Fibroblast of skin of abdomen (primary cell): ENCODE measurements at regions not wholly inside any gene's neighbourhood (a gene's known extent, or its start where the extent isn't known, plus 50 kb on each side); places are given as distances from the start of the nearest gene placed in this dataset.

Experiments
- DNase-seq: peaks from one replicate; pipeline ENCODE4 v3.0.0-alpha.2; 2013

GRCh38 chr3:194805546-194805945, 119.9 kb downstream of the FAM43A start:
- DNase-seq = no peak

DNA sequence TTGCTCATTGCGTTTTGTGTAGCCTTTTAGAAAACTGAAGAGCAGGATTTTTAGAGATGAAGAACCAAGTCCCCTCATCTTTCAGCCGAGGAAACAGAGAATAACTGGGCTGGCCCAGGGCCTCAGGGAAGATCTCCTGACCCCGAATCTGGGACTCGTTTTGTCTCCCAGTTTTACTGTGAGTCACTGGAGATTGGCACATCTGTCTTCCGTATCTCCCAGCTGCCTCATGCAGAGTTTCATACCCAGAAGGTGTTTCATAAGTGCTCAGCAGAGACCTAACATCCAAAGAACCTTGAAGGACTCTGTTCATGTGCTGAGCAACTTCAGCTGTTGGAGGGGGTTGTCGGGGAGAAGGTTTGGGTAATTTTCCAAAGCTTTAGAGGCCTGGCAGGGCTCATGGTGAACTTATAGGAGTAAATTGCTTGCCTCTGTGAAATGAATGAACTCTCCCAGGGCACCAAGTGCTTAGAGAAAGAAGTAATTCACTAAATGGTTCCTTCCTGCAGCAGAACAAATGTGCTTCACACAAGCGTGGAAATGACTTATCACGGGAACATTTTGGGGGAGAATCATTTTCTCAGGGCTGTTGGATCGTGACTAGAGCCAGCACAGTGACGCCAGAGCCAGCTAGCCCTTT, 121.4 kb downstream of the FAM43A start:
- DNase-seq = peak; percentile 28

DNA sequence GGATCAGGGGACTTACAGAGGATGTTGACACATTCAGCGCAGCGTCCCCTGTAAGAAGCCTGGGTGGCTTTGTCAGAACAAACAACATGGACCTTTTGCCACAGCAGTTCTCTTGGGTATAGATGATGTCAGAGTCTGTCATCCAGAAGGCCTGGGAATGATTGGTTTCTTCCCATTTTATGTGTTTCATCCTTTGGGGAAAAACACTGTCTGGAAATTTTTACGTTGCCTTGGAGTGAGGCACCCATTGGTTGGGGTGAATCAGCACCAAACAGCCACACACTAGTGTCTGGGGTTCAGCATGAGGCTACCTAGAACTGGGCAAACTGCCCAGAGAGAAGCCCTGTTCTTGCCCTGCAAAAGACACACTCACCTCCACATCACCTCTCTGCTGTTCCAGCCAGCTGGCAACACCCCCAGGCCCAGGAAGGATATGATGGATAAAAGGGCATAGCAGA, 123.0 kb downstream of the FAM43A start:
- DNase-seq = peak; percentile 40

GRCh38 chr3:194809382-194809781, 123.7 kb downstream of the FAM43A start:
- no peak for DNase-seq

DNA sequence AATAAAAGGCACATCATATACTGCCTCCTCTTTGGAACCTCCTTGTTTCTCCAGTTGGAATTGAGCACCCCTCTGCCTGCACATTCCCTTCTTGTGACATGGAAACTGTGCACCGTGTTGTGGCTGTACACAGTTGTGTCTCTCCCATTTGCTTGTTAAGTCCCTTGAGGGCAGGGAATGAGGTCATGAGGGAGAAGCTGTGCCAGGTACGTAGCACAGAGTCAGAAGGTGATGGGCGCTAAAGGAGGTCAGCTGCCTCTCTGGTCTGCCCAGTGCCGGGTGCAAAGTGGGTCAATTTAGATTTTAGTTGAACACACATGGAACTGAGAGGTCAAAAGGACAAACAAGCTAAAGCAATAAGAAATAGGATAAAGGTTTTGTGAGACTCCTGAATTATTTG, 124.4 kb downstream of the FAM43A start:
- no peak for DNase-seq

DNA sequence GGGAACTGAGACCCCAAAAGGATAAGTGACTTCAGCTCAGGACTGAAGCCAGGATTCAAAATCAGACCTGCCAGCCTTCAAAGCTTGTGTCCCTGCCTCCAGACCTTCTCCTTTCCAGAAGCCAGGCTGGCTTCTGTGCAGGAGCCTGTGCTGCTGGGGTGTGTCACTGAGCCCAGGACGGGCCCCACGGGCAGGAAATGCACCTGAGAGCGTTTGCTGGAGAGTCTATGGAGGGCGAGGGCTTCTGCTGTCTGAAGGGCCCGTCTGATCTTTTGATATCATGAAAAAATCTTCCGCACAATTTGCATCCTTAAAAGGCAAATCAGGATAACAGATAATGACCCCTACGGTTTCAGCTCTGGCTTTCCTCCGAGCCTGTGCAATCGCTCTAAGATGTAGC, 125.4 kb downstream of the FAM43A start:
- DNase-seq = no peak

GRCh38 chr3:194812176-194812575, 126.5 kb downstream of the FAM43A start:
- DNase-seq = no peak

DNA sequence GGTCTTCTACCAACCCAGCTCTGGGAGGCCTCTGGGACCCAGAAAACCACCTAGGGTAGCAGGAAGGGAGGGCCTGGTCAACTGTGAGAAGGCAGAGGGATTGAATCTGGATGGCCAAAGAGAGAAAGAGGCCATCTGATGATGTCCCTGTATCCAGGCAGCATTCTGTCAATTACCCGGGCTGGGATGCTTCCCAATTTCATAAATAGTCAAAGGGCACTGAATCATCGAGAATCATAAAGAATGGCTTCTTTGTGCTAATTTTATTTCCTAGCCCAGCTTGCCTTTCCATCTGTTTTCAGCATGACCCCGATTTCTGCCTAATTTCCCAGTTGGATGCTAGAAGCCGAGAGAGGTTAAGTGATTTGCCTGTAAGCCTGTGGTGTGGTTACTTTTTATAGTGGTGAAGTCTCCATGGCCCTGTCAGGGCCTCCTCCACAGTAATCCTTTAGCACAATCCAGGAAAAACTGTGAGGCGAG, 129.2 kb downstream of the FAM43A start:
- no peak for DNase-seq

DNA sequence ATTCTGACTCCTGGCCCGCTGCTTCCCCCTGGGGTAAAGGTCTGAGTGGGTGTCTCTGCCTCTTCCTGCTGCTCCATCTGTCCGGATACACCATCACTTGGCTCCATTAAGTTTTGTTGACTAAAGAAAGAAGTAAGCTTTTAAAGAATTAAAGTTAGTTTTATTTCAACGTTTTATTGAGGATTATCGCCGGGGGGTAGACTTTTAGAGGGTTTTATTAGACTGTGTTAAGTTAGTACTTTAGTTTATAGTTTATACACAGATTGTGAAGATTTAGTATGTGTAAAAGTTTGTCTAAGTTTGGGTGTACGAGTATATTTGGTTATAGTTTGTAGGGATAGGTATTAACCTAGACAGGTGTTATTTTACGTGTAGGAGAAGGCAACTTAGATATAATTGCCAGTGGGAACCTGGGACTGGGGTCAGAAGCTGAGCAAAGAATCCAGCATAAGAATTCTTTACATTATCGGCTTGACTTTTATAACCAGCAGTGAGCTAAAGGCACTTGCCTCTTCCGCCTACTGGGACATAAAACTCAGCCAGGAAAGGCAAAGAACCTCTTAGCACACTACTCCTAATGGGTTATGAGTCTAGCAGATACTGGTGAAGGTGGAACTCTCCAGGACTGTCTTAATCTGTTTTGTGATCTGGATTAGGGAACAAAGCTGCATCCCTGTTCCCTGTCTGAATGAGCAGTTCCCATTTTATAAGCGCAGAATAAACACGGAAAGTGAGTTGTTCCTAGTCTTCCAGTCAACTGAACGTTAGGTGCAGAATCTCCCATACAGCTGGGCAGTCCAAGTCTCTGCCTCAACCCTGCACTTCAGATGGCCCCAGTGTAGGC, 131.3 kb downstream of the FAM43A start:
- DNase-seq = no peak

DNA sequence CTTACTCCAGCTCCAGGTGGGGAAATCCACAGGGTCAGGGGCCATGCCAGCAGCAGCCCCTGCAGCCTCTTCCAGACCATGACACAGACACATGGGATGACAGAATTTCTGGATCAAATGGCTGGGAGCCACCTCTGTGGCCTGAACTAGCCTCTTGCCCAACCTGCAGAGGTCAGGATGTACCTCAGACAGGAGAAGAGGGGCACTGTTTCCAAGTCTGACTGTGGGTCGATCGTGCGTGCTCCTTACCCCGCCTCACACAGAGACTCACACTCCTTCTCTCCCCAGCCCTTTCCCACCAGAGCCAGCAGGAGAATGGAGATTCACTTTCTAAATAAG, 131.9 kb downstream of the FAM43A start:
- no peak for DNase-seq

GRCh38 chr3:194817936-194818335, 132.3 kb downstream of the FAM43A start:
- no peak for DNase-seq

DNA sequence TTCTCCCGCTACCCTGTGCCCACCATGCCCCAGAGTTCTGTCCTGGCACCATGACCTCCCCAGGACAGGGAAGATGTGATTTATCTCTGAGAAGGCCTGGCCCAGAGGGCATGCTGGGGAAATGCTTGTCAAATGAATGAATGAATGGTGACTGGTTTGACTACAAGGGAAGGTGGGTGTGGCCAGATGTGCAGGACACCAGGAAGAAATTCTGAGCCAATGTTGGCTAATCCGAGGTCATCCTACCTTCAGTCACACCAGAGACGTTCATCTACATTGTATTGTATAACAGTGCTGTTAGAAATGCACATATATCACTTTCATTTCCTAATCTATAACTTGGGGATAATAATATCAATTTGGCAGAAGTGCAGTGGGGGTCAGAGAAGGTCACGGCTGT, 138.4 kb downstream of the FAM43A start:
- no peak for DNase-seq

- DNase-seq = peak; percentile 62
These were observed 139.0 kb downstream of the FAM43A start for GRCh38 chr3:194824701-194825111.

DNA sequence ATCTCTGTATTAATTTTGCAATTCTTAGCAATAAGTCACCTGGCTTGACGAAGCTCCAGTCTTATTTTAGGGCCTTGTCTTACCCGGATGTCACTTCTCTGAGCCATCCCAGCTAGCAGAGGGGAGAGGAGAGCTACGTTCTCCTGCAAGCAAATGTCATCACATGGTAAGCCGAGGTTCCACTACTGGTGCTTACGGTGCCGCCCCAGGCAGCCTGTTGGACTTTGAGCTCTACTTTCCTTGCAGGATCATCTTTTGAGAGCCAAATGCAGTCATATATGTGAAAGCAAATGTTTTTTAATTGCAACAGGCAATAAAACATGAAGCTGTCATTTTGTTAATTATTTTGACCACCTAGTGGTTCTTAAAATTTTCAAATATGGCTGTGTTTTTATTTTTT, 140.9 kb downstream of the FAM43A start:
- no peak for DNase-seq

- DNase-seq = no peak
These were observed 141.8 kb downstream of the FAM43A start for GRCh38 chr3:194827486-194827885.

DNA sequence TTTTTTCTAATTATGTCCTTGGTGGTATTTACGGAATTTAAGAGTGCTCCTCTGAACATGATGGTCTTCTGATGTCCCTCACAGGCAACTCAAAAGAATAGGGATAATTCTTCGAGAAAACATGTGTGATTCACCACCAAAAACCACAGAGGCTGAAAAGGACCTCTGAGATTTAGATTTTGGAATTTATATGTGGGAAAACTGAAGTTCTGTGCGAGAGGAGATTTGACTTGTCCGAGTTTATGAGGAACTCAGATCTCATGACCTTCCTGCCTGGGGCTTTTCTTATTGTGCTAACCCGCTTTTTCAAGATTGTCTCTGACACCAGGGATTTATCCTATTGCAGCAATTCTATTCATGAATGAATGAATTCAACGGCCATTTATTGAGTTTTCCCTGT, 142.4 kb downstream of the FAM43A start:
- DNase-seq = peak; percentile 22

DNA sequence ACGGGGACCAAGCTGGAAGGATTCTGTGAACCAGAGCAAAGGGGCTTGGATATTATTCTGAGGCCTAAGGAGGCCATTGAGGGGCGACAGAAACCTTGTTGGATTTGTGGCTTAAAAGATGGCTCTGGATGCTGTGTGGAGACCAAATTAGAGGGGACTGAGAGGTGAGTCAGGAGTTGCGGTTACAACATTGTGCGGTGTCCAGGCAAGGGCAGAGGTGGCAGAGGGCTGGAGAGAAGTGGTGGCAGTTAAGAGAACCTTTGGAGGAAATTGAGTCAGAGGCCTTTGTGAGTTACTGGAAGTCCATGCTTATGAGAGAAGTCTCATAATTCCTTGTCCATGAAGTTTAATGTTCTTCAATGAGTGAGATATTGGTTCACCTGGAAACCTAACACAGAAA, 143.2 kb downstream of the FAM43A start:
- no peak for DNase-seq

GRCh38 chr3:194830401-194830800, 144.7 kb downstream of the FAM43A start:
- no peak for DNase-seq

DNA sequence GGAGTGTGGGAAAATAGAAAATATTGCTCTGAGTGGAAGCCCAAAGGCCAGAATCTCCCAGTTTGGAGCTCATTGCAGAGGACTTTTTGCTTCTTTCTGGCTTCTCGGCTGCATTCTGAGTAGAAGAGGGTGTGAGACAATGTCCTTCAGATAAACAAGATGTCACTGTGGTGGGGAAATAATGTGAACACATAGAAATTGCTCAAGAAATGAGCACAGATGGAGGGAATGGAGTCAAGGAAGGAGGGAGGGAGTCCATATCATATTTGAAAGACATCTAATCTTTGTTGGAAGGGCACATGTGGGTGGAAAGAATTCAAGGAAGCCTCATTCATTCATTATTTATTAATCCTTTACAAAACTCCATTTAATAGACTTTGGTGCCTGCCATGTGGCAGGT, 145.3 kb downstream of the FAM43A start:
- DNase-seq = no peak

DNA sequence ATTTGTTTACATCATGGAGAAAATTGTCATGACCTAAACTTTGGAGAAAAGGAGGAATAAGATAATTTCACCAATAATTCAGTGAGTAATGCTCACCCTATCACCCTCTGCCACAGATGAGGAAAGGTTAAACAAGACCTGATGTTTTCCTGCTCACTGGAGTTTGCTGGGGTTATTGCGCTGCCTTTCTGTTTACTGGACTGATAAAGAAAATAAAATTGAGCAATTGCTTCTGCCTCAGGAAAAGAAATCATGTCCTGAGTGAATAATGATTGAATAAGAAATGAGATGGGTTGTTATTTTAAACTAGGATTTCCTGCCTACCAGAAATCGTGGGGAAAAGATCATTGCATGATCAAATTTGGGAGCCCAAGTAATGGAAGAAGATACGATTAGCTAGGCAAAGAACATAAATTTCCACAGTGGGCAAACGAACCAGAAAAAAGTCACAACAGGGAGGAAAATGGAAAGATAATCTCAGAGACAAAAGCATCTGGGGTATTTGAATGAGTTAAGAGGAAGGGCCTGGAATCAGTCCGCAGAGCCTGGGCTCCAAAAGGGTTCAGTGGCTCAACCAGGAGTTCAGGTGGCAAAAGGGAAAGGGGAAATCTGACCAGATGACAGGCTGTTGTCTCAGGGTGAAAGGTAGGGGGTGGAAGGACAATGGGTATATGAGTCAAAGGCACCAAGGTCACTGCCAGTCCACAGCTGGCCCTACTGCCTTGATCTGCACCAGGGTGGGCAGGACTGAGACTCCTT, 146.8 kb downstream of the FAM43A start:
- DNase-seq = no peak

- no peak for DNase-seq
These were observed 147.6 kb downstream of the FAM43A start for GRCh38 chr3:194833114-194833910.

- DNase-seq = no peak
These were observed 151.0 kb downstream of the FAM43A start for GRCh38 chr3:194836661-194837060.
